Glutamatergic neuron (in vitro differentiated cells): ENCODE measurements at regions not wholly inside any gene's neighbourhood (a gene's known extent, or its start where the extent isn't known, plus 50 kb on each side); places are given as distances from the start of the nearest gene placed in this dataset.
A peak's percentile ranks its signal among the peaks of the same experiment; 100 is the strongest.

Experiments used
- DNase-seq: peaks from one replicate; pipeline ENCODE4 v3.0.0; 2022
- H3K27ac Mint-ChIP-seq: one replicate; pipeline ENCODE4 v1.8.0; 2020; ENCODE audit warnings: mild to moderate bottlenecking, mixed read lengths, inconsistent platforms; ENCODE audit not compliant: unreplicated experiment
- H3K27me3 Mint-ChIP-seq: one replicate; pipeline ENCODE4 v1.8.0; 2020; ENCODE audit warnings: mild to moderate bottlenecking, moderate library complexity, mixed read lengths, inconsistent platforms; ENCODE audit not compliant: unreplicated experiment
- H3K36me3 Mint-ChIP-seq: one replicate; pipeline ENCODE4 v1.8.0; 2020; ENCODE audit warnings: mild to moderate bottlenecking, mixed read lengths, inconsistent platforms; ENCODE audit not compliant: unreplicated experiment
- H3K4me1 Mint-ChIP-seq: one replicate; pipeline ENCODE4 v1.8.0; 2020; ENCODE audit warnings: mild to moderate bottlenecking, low read depth, mixed read lengths, inconsistent platforms; ENCODE audit not compliant: unreplicated experiment
- H3K4me3 Mint-ChIP-seq: one replicate; pipeline ENCODE4 v1.8.0; 2020; ENCODE audit warnings: mild to moderate bottlenecking, mixed read lengths, inconsistent platforms; ENCODE audit not compliant: unreplicated experiment
- H3K9me3 Mint-ChIP-seq: one replicate; pipeline ENCODE4 v1.8.0; 2020; ENCODE audit warnings: mild to moderate bottlenecking, moderate library complexity, mixed read lengths, inconsistent platforms; ENCODE audit not compliant: unreplicated experiment
- CTCF ChIP-seq: fragments of 200-600 bp; sonication (generic); IDR thresholded peaks from one replicate; pipeline ENCODE4 v1.5.0; 2021; ENCODE audit not compliant: partially characterized antibody, unreplicated experiment

GRCh38 chr19:29324717-29325116 is 111.8 kb upstream of the UQCRFS1 start:
- no peak for DNase-seq
- H3K4me1 Mint-ChIP-seq, result peaks cover 38% of the 10 kb centered on the region
- peaks cover 12% of the 10 kb centered on the region for H3K27me3 Mint-ChIP-seq
- no peak overlapping the region for H3K4me3 Mint-ChIP-seq
- no peak for TF ChIP-seq CTCF
- H3K36me3 Mint-ChIP-seq, result peaks cover 13% of the 10 kb centered on the region
- peaks cover 12% of the 10 kb centered on the region for H3K9me3 Mint-ChIP-seq
- H3K27ac Mint-ChIP-seq, result no peak overlapping the region

GRCh38 chr19:29325241-29325975 is 112.5 kb upstream of the UQCRFS1 start:
- H3K4me3 Mint-ChIP-seq, result no peak overlapping the region
- H3K4me1 Mint-ChIP-seq, result peaks cover 31% of the 10 kb centered on the region
- H3K36me3 Mint-ChIP-seq, result peaks cover 13% of the 10 kb centered on the region
- DNase-seq, result no peak
- peaks cover 9% of the 10 kb centered on the region for H3K27me3 Mint-ChIP-seq
- peaks cover 10% of the 10 kb centered on the region for H3K9me3 Mint-ChIP-seq
- no peak overlapping the region for H3K27ac Mint-ChIP-seq
- no peak for TF ChIP-seq CTCF

- Mint-ChIP-seq H3K27me3 (peaks cover 9% of the 10 kb centered on the region), H3K27ac (no peak overlapping the region), H3K36me3 (peaks cover 13% of the 10 kb centered on the region), H3K4me3 (no peak overlapping the region), H3K4me1 (peaks cover 31% of the 10 kb centered on the region), H3K9me3 (peaks cover 10% of the 10 kb centered on the region)
- no peak for TF ChIP-seq CTCF
- no peak for DNase-seq
Measured at GRCh38 chr19:29326351-29326750, 113.4 kb upstream of the UQCRFS1 start.

GRCh38 chr19:29326849-29327840 is 114.2 kb upstream of the UQCRFS1 start:
- H3K4me3 Mint-ChIP-seq, result peak overlapping the region; percentile 23
- peaks cover 11% of the 10 kb centered on the region for H3K27me3 Mint-ChIP-seq
- H3K4me1 Mint-ChIP-seq, result peaks cover 30% of the 10 kb centered on the region
- no peak overlapping the region for H3K27ac Mint-ChIP-seq
- TF ChIP-seq CTCF, result no peak
- H3K36me3 Mint-ChIP-seq, result peaks cover 13% of the 10 kb centered on the region
- H3K9me3 Mint-ChIP-seq, result peaks cover 9% of the 10 kb centered on the region
- DNase-seq, result no peak
